AG10803 (cell line): ENCODE measurements at regions not wholly inside any gene's neighbourhood (a gene's known extent, or its start where the extent isn't known, plus 50 kb on each side); places are given as distances from the start of the nearest gene placed in this dataset.

Experiments
- DNase-seq: peaks from one replicate; pipeline ENCODE4 v3.0.0; 2010; ENCODE audit warnings: low read depth
- H3K4me3 ChIP-seq: 2 replicates; pipeline ENCODE4 v1.5.1; 2011; ENCODE audit warnings: mild to moderate bottlenecking, low read length, control low read depth
- TF ChIP-seq, protein P1 (sequence below): conservative IDR thresholded peaks from 2 replicates; pipeline ENCODE4 v1.5.1; 2011; ENCODE audit warnings: mild to moderate bottlenecking, low read length, control low read depth, inconsistent platforms

GRCh38 chr5:167886196-167886595 lies 405.2 kb upstream of the WWC1 start:
- TF ChIP-seq, protein P1, sequence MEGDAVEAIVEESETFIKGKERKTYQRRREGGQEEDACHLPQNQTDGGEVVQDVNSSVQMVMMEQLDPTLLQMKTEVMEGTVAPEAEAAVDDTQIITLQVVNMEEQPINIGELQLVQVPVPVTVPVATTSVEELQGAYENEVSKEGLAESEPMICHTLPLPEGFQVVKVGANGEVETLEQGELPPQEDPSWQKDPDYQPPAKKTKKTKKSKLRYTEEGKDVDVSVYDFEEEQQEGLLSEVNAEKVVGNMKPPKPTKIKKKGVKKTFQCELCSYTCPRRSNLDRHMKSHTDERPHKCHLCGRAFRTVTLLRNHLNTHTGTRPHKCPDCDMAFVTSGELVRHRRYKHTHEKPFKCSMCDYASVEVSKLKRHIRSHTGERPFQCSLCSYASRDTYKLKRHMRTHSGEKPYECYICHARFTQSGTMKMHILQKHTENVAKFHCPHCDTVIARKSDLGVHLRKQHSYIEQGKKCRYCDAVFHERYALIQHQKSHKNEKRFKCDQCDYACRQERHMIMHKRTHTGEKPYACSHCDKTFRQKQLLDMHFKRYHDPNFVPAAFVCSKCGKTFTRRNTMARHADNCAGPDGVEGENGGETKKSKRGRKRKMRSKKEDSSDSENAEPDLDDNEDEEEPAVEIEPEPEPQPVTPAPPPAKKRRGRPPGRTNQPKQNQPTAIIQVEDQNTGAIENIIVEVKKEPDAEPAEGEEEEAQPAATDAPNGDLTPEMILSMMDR: no peak

GRCh38 chr5:167888393-167888792 lies 403.1 kb upstream of the WWC1 start:
- H3K4me3 ChIP-seq: no peak overlapping the region
- DNase-seq: no peak
- TF ChIP-seq, protein P1: no peak

More at GRCh38 chr5:167886196-167886595, 405.2 kb upstream of the WWC1 start:
- no peak for DNase-seq
- H3K4me3 ChIP-seq: no peak overlapping the region

- no peak for DNase-seq
- no peak overlapping the region for H3K4me3 ChIP-seq
- TF ChIP-seq, protein P1: no peak
These were observed 402.2 kb upstream of the WWC1 start for GRCh38 chr5:167889276-167889675.

- H3K4me3 ChIP-seq: no peak overlapping the region
- DNase-seq: no peak
- TF ChIP-seq, protein P1: no peak
These were observed 398.9 kb upstream of the WWC1 start for GRCh38 chr5:167892352-167893115.

DNA sequence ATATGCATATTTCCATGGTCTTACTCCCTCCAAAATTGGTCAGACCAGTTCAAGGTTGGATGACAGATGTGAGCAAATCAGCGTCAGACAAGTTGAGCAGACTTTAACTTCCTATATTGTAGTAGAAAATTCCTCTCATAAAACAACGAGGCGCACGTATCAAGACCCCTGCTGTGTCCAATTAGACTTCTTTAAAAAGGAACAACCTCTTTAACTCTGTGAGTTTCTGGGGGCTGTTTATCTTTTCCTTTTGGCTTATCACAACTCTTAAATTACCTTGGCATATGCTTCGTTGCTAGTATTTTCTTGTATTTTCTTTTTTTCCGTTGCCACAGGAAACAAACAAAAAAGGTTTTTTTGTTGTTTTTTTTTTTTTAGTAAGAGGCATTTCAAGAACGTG lies 398.2 kb upstream of the WWC1 start:
- TF ChIP-seq, protein P1: no peak
- no peak overlapping the region for H3K4me3 ChIP-seq
- no peak for DNase-seq

DNA sequence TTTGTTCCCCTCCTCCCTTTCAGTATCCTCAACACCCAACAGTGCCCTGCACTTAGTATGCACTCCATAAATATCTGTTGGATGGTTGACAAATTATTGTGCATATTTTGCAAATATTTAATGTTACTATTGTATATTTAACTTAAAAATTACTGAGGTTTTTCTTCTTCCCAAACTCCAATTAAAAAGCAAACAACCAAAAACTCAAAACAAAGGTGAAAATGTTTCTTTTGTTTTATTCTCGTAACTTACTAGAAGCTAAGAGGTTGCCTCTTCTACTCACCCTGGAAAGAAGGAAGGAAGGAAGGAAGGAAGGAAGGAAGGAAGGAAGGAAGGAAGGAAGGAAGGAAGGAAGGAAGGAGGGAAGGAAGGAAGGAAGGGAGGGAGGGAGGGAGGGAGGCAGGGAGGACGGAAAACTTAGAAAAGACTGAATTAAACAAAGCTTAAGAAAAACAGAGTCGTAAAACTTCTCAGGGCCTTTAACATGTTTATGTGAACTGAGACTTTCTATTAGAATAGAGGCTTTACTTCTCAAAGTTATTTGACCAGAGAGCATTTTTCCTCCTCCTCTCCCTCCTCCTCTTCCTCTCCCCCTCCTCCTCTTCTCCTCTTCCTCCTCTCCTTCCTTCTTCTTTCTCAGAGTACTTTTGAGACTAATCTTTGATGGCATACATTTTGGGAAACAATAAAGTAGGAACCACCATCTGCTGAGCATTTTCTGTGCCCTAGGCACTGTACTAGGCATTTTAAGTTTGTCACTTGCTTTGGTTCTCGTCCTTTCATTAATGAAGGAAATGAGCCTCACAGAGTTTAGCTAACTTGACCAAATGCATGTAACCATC lies 396.6 kb upstream of the WWC1 start:
- TF ChIP-seq, protein P1: no peak
- H3K4me3 ChIP-seq: no peak overlapping the region
- DNase-seq: no peak
